DMS153 treated with DMSO at 0.1 percent for 48 hours (cell line): ENCODE measurements at regions not wholly inside any gene's neighbourhood (a gene's known extent, or its start where the extent isn't known, plus 50 kb on each side); places are given as distances from the start of the nearest gene placed in this dataset.
"Not testable (repeated sequence)": the region's sequence is repeated elsewhere in the genome, so short reads cannot be mapped to it uniquely, and the experiment has no call there.

Experiments used
- DNase-seq: peaks from one replicate; lab custom pipeline; 2025; ENCODE audit not compliant: unreplicated experiment; lab: John Stamatoyannopoulos, UW

GRCh38 chr3:197431346-197431910 is 124.3 kb downstream of the BDH1 start:
- DNase-seq = no peak

DNA sequence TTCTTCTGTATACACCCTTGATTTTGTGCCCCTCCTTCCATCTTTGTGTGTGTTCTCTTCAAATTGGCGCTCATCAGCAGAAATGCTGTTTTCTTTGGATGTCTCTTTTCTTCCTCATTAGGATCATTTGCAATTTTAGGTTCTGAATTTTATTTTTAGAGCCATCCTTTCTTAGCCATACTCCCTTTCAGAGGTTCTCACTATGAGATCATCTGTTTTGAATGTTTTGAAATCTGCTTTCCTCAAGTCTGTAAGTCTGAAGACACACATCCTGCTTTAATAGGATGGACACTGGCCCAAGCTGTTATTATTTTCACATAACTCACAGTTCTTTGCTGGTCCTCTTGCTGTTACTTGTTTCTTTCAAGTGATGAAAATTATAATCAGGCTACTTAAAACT is 124.8 kb downstream of the BDH1 start:
- DNase-seq = no peak

- no peak for DNase-seq
Measured at GRCh38 chr3:197430502-197430901, 125.3 kb downstream of the BDH1 start.

DNA sequence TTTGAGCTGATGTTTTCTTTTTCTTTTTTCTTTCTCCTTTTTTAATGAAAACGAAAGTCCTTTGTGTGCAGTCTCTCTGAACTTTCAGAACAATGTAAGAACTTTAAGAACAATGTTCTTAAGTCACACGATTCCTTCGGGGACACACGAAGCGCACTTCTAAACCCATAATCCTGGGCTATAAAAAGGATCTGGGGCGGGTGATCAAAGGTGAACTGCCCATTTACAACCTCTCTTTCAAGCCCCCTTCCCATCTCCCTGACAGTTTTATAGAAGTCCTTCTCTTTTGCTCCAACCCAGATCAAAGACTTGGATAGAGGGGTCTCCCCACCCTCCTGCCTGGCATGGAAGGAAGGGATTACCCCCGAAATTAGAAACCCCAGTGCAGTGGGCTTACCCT is 126.8 kb downstream of the BDH1 start:
- no peak for DNase-seq

DNA sequence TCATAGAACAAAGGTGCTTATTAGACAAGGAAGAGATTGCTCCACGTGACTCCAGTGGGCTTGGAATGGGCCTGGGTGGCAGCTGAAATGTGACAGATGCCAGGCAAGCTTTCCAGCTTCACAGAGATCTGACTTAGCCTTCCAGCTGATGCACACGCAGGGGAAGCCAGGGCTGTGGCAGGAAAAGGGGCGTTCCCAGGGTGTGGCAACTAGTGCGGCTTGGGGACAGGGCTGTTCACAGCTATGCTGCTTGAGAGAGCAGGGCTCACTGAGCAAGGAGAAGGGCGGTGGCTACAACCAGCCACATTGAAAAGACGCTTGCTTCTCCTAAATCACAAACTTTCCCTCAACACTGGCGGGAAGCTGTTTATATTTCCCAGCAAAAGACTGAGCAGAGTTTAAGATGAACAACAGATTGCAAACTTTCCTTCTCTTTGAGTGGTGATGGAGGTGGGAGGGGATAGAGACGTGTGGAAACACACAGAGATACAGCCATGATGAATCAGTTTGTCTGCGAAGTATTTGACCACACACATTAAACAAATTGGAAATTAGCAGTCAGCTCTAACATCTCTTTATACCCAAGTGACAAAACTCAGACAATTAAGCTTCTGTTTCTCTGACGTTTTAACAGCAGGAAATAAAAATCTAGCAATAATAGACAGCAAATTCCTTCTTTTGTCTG is 127.5 kb downstream of the BDH1 start:
- no peak for DNase-seq

GRCh38 chr3:197427021-197427420 is 128.6 kb upstream of the DLG1 start:
- no peak for DNase-seq

- no peak for DNase-seq
Measured at GRCh38 chr3:197426121-197426566, 127.7 kb upstream of the DLG1 start.

DNA sequence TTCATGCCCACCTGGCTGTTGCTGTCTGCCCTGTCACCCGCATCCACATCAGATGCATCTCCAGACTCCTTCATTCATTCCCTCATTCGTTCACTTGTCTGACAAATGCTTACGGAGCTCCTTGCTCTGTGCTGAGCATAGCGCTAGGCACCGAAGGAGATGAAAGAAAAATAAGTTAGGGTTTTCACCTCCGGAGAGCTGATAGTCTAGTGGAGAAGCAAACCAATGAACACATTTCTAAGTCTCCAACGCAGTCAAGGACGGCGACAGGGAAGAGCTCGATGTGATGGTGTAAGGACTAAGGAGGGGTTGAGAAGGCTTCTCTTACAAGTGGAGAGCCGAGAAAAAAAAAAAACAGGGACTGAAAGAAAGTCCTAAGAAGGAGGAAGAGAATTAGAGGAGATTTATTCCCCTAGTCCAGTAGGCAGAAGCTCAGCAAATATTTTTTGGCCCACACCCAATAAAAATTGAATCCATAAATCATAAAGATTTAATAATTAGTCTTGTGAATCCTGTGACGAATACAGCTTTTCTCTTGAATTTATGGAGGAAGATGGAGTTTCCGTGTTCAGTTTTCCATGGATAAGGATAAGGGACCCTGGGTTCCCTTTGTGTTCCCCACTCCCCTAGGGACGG is 127.2 kb upstream of the DLG1 start:
- no peak for DNase-seq

- no peak for DNase-seq
Measured at GRCh38 chr3:197424674-197425484, 126.5 kb upstream of the DLG1 start.

DNA sequence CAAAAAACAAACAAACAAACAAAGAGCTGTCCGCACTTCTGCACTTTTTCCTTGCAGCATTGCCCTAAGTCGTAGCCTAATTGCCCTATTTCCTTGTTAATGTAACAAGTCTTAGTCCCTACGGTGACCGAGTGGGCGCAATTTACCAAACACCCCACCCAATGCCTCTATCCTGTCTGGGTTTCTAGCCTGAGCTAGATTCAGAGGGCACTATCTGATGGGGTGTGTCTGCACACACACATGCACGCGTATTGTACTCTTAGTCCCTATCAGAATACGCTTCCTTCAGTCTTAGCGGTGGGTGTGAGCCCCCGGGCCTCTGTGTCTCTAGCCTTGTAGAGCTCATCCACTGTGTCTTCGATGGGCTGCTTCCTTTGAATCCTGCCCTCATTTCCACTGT is 125.9 kb upstream of the DLG1 start:
- DNase-seq = no peak

DNA sequence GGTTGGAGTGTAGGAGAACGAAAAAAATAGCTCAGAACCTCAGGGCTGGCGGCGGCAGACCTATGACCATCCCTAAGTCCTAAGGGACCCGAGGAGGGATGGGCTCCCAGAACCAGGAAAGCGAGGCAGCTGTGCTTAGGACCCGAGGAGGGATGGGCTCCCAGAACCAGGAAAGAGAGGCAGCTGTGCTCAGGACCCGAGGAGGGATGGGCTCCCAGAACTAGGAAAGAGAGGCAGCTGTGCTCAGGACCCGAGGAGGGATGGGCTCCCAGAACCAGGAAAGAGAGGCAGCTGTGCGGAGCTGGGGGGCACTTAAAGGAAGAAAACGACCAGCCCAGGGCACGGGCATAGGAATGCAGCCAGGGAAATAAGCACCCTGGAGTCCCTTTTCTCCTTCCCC is 125.0 kb upstream of the DLG1 start:
- DNase-seq = no peak

DNA sequence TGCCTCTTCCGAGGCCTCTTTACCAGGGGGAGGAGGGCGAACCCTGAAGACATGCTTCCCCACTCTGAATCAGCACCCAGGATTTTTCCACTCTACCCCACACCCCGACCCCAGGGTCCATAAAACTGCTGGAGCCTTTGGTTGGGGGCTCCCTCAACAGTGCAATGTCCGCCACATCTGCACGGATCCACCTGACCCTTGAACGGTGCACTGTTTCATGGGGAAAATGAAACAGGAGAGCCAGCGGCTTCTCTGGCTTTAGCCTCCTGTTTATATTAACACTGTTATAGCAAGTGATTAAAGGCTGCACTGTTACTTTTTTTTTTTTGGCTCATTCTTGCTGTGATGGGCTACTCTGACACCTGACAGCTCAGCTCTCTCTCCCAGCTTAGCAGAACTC is 124.1 kb upstream of the DLG1 start:
- no peak for DNase-seq

GRCh38 chr3:197421021-197421420 is 122.6 kb upstream of the DLG1 start:
- DNase-seq = no peak

- no peak for DNase-seq
Measured at GRCh38 chr3:197420566-197420965, 122.2 kb upstream of the DLG1 start.

DNA sequence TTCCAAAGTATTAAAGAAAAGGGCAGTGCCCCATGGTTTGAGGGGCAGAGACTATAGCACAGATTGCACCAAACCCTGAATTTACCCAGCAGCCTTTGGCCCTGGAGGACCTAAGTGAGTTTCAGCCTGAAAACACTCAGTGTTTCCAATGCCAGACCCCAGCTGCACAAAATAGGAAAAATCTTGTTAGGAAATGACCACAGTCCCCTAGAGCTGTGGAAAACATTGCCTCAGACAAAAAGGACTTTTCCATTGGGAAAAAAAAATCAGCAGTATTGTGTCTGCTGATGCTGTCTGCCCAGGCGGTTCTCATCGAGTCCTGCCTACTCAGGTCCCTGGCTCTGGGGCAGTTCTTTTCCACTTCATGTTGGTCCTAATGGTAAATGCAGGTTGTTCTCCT is 121.7 kb upstream of the DLG1 start:
- no peak for DNase-seq

DNA sequence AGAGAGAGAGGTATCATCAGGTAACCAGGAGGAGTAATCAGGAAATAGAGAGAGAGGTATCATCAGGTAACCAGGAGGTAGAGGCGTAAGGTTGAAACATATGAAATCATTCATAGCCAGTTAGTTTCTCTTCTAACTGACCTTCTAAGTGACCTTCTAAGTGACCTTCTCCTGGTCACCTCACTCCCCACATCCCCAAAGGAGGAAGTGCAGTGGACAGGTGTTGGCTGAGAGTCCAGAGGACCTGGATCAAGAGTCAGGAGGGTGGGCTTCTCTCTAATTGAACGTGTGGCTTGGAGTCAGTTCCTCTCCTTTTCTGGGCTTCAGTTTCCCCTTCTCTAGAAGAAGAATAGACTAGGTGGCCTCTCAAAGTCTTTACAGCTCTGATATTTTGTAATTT is 121.3 kb upstream of the DLG1 start:
- no peak for DNase-seq

DNA sequence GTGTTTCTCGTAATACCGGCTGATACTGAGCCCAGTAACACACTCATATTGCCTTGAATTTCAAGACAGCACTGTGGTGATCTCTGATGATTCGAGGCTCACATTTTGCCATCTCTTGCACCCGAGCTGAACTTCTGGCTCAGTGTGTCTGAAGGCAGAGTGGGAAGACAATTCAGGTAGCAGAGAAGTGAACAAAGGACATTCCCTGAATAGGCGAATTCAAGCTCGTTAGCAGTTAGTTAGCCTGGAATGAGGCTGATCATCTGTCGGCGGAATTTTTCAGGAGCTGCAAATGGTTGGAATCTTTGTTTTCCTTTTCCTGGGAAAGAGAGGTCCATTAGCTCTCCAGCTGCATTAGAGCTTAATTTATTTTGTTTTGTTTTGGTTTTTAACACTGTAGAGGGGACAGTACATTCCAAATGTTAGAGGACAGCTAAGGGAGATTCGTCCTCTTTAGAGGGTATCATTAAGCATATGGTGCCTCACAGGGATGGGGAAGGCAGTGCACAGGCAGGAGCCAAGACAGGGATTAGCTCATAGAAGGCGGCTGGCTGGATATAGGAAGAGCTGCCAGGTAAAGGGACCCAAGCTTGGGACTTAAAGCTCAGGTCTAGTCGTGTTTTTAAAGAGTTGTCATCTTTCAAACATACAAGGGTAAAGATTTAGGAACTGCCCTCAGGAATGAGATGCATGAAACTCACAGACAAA is 119.7 kb upstream of the DLG1 start:
- DNase-seq = no peak

DNA sequence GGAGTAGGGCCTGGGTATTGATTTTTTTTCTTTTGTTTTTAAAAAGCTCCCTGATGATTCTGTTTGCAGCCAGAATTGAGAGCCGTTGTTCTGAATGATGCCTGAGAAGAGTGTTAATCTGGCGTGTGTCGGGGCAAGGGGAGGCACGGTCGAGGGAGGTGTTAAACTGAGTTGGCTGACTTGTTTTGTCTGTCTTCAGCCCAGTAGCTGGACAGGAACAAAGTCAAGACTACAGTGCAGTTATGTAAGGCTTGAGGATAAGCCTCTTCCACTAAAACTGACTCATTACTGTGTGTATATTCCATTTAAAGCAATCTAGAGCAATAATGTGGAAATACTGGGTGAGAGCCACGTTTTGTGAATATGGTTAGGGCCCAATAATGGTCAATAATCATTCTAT is 119.0 kb upstream of the DLG1 start:
- no peak for DNase-seq

GRCh38 chr3:197411899-197412298 is 113.5 kb upstream of the DLG1 start:
- DNase-seq = not testable (repeated sequence)

- DNase-seq = not testable (repeated sequence)
Measured at GRCh38 chr3:197410170-197410569, 111.8 kb upstream of the DLG1 start.
